ENCODE measurements at regions not wholly inside any gene's neighbourhood (a gene's known extent, or its start where the extent isn't known, plus 50 kb on each side); places are given as distances from the start of the nearest gene placed in this dataset.
"Not testable (repeated sequence)": the region's sequence is repeated elsewhere in the genome, so short reads cannot be mapped to it uniquely, and the experiment has no call there.

DNA sequence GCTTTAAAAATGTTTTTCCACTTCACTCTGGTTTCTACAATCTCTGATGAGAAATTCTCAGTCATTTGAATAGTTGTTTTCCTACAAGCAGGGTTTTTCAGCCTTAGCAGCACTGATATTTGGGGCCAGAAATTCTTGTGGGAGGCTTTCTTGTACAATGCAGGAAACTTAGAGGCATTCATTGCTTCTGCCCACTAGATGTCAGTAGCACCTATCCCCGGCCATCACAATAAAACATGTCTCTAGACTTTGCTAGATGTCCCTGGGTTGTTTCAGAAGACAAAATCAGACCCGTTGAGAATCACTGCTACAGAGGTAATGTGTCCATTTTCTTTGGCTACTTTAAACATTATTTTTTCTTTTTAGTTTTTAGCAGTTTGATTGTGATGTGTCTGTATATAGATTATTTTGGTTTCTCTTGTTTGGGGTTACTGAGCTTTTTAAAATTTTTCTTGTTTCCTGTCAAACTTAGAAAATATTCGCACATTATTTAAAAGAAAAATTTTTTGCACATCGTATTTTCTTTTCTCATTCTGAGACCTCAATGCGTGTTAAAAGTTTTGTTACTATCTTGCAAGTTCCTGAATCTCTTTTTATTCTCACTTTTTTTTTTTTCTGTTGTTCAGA, 60.8 kb upstream of the CCDC179 start:
- peak; percentile 26 to 34 for DNase-seq

DNA sequence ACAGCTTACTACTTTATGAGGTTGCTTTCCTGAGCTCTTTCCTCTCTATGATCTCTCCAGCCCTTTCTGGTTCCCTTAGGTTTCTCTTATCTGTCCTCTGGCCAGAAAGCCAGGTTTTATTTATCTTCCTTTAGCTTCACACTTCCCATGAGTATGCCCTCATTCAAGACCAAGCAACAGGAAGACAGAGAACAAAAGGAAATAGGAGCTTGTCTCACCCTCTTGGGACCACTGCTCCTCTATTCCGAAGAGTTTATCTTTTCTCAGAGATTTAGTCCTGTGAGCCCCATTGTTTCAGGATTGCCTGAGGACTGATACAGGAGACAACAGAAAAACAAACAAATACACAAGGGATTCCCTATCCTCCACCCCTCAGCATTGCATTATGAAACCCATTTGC, 62.4 kb upstream of the CCDC179 start:
- no peak for DNase-seq

DNA sequence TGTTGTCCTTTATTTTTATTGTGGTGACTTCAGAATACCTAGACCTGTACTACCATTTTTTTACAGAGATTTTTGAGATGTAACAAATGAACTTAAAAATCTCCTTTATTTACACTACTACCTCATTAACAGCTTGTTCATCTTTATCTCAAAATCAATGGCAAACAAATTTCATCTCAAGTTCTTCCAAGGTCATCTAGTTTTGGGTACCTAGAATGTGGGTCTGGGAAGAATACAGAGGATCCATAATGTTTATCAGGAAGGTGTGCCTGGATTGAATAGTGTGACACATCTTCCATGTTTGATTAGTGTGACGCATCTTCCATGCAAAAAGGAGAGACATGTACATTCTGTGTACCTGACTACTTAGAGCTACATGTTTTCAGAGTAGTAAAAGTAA, 63.3 kb upstream of the CCDC179 start:
- no peak for DNase-seq

DNA sequence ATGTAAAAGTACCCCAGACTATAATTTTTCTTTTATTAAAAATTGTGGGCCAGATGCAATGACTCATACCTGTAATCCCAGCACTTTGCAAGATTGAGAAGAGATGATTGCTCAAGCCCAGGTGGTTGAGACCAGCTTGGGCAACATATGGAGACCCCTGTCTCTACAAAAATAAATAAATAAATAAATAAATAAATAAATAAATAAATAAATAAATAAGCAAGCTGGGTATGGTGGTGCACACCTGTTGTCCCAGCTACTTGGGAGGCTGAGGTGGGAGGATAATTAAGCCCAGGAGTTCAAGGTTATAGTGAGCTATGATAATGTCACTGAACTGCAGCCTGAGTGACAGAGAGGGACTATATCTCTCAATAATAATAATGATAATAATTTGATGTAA, 66.1 kb upstream of the CCDC179 start:
- no peak for DNase-seq

DNA sequence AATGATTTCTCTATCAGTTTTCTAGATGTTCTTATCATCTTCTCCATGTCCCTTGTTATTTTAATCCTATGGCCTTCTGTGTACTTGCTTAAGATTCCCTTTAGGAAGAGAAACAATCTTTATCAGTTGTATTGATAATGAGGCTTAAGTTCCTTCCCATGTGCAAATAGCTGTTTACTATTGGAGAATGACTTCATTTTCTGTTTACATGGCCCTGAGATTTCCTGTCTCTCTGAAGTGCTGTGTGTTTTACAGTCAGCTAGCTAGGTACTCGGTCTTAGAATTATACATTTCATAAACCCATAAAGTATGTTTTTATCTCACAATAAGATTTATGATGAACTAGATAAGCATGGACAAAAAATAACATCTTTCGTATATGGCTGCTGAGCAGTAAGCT, 67.5 kb upstream of the CCDC179 start:
- no peak for DNase-seq

DNA sequence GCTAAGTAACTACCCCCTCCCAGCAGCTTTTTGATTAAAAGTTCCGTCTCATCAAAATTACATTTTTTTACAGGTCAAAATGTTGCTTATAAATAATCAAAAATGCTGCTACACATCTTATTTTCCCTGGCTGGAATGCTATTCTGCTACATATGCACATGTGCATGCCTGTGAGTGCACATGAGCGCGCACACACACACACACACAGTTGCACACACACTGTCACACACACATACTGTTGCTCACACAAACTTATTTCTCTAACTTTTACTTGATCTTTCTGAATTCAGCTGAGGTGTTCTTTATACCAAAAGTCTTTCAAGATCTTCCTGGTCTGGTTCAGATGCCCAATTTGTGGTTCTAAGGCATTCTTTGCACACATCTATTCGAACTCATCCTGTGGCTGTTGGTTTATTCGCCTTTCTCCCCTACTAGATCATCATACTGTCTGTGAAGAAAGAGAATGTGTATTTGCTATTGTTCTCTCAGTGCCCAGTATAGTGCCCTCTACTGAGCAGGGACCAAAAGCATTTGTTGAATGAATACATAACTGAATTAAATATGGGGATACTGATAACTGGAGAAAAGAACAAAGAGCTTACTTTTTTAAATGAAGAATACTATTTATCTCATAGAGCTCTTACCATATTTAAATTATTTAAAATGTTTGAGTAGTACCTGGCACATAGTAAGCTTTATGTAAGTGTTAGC, 68.1 kb upstream of the CCDC179 start:
- no peak for DNase-seq

DNA sequence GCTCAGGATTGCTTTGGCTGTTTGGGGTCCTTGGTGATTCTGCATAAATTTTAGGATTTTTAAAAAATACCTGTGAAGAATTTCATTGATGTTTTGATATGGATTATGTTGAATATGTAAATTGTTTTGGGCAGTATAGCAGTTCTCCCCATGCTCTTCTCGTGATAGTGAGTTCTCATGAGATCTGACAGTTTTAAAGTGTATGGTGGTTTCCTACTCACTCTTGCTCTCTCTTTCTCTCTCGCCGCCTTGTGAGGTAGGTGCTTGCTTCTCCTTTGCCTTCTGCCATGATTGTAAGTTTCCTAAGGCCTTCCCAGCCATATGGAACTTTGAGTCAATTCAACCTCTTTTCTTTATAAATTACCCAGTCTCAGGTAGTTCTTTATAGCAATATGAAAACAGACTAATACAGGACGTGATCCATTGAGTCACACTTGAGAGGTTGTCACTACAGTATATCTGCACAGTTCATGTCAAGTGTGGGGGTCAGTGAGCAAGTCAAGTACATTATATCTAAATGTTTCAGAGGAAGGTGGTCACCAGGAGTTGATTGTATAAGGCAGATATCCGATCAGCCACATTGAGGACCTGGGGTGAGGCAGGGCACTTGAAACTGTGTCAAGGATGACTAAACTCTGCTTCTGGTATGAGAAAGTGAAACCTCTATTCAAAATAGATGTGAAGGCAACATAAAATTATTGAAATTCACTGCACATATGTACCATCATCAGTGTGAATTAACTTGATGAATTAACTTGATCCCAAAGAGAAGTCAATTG, 70.7 kb upstream of the CCDC179 start:
- no peak for DNase-seq

DNA sequence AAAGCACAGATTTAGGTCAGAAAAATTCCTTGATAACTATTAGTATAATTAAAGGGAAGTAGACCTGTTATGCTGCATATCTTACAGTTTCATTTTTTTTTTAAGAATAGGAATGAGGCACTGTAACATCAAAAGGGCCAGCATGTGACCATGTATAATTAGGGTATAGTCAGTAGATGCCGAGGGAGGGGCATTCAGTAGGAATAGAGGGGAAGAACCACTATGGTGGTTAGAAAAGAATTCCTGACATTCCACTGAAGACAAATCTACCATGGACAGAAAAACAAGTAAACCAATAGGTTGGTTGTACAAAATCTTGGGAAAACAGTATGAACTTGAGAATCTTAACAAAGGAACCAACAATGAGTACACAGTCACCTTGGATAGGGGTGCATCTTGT, 78.4 kb upstream of the CCDC179 start:
- DNase-seq: no peak

DNA sequence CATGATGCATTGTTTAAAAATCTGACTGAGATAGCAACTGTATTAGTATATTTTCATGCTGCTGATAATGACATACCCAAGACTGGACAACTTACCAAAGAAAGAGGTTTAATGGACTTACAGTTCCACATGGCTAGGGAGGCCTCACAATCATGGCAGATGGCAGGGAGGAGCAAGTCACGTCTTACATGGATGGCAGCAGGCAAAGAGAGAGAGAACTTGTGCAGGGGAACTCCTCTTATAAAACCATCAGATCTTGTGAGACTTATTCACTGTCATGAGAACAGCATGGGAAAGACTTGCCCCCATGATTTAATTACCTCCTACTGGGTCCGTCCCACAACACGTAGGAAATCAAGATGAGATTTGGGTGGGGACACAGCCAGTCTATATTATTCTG, 81.3 kb upstream of the CCDC179 start:
- DNase-seq: not testable (repeated sequence)

DNA sequence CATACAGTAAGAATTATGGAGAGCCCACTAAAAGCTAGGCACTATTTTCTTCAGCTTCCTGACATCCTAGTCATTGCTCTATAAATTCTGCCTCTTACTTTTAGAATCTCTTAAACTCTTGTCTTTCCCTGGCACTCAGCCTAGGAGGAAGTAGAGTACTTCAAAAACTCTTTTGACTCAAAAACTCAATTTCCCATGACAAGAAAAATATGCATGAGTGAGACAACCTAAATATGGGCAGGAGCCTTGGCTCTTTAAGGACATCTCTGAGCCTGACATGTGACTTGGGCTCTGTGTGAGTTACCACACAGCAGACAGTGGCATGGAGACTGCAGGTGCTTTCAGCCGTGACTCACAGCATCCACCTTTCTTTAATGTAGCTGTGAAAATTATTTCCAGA, 97.5 kb upstream of the CCDC179 start:
- DNase-seq: peak in 1 of 2 donors; percentile 3

DNA sequence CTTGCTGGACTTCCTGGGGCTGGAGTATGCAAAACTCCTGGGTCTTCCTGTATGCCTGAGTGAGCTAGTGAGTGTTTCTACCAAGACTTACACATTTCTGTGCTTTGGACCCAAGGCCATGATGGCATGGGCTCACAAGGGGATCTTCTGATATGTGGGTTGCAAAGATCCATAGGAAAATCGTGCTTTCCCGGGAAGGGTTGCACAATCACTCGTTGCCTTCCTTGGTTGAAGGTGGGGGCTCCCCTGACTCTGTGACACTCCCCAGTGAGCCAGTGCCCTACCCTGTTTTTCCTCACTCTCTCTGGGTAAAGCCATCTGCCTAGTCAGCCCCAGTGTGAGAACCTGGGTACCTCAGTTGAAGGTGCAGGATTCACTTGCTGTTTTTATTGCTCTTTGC, 114.0 kb upstream of the CCDC179 start:
- DNase-seq: no peak

DNA sequence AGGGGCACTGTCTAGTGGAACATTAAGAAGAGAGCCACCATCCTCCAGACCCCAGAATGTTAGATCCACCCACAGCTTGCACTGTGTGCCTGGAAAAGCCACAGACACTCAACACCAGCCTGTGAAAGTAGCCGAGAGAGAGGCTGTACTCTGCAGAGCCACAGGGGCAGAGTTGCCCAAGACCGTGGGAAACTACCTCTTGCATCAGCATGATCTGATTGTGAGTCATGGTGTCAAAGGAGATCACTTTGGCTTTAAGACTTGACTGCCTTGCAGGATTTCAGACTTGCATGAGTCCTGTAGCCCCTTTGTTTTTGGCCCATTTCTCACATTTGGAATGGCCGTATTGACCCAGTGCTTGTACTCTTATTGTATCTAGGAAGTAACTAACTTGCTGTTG, 115.9 kb upstream of the CCDC179 start:
- DNase-seq: no peak

DNA sequence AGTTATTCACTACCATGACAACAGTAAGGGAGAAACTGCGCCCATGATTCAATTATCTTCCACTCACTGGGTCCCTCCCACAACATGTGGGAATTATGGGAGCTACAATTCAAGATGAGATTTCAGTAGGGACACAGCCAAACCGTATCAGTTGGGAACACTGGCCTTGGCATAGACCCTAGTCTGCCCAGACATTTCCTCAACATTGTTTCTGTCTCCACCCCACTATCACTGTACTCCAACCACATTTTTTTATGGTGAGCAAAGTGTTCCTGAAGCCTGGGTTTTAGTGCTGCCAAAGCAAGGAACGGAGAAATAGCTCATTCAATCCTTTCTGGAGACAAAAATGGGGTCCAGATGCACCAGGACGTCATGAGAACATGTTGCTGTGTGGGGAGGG, 122.6 kb upstream of the CCDC179 start:
- no peak for DNase-seq

DNA sequence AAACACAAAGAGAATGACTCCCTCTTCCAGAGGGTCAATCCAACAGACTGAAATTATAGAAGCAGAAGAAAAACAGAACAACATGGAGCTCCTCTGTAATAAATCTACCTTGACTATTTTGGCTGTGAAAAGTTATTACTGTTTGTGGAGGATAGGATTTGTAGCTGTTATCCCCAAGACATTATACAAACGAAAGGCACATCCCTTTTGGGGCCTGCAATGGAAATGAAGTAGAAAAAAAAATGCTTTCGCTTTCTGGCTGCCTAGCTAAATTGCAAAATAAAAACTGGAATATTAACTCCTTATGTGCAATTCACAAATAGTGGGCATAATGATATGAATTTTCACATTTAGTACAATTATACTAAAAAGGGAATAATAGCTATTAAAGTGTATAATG, 123.8 kb upstream of the CCDC179 start:
- DNase-seq: peak in 1 of 2 donors; percentile 1

DNA sequence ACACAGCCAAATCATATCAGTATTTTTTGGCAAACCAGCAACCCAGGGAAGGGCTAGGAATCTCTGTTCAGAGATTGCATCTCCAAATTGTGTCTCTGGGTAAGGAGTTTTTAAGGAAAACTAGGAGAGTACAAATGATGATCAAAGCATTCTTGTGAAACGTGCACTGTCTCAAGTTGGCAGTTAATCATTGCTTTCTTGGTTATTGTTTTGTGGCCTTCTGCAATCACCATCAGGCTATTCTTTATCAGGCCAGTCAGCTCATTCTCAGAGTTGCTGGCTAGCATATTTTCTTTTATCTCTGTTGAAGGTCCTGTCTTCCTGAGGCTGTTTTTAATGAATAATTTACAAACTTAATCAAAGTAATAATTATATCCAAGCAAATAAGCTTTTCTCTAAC, 129.1 kb upstream of the CCDC179 start:
- peak in 1 of 2 donors; percentile 6 for DNase-seq

DNA sequence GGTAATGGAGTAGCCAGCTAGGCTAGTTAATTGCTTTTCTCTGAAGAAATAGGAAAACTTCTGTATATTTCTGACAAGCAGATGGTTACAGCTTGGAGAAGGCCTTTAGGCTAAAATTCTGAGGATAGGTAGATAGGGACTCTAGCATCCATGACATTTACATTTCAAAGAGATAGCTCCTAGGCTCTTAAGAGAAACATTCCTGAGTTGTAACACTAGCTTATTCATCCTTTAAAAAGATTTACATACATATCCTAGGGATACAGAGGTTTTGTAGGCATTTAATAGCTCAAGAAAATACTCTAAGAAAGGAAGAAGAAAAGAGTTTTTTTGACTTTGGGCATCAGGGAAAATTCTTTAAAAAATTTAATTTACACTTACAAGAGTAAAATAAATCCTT, 130.9 kb upstream of the CCDC179 start:
- DNase-seq: no peak

DNA sequence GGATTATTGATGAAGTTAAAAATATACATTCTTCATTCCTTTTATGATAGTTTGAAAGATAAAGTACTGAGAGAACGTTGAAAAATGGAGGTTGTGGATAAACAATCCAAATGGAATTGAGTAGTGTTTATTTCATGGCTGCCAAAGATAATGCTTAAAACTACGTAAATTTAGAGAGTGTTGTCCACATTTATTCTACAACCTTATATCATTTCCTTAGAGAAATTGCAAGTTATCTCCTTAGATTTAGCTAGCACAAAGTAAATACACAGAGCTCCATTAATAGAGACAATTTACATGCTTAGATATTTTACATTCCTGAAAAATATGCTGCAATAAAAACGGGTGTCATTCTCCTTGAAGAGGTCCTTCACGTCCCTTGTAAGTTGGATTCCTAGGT, 146.5 kb upstream of the CCDC179 start:
- no peak for DNase-seq

DNA sequence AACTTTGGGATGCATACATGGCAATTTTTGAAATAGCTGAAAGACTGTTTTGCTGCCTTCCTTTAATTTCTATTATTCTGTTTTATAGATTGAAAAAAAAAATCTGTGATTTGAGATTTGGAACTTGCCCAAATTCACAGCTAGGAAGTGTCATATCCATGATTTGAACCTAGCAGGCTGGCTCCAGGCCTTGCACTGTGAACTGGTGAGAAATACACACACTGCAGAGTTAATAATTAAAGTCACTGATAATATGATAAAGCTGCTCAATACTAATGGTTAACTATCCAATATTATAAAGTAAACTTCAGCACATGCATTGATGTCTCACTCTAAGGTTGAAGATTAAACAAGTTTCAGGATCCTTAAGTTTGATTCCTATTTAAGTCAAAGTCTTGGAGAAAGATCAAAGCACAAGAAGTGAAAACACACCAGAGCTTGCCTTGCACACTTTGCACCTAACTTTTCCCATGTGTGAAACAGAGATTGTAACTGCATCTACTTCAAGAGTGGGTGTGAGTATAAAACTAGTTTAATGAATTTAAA, 150.6 kb upstream of the CCDC179 start:
- DNase-seq: no peak

DNA sequence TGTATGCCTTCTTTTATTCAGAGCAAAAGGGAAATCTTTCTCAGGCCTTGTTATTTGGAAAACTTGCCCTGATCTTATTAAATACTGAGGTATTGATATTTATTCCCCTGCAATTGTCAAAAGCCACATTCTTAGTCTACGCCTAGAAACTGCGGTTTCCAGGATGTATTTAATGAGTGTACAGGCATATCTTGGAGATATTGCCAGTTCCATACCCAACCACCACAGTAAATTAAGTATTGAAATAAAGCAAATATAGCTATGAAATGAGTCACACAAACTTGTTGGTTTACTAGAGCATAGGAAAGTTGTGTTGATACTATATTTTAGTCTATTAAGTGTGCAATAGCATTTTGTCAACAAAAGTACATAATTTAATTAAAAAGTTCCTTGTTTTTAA, 152.7 kb upstream of the CCDC179 start:
- DNase-seq: no peak

DNA sequence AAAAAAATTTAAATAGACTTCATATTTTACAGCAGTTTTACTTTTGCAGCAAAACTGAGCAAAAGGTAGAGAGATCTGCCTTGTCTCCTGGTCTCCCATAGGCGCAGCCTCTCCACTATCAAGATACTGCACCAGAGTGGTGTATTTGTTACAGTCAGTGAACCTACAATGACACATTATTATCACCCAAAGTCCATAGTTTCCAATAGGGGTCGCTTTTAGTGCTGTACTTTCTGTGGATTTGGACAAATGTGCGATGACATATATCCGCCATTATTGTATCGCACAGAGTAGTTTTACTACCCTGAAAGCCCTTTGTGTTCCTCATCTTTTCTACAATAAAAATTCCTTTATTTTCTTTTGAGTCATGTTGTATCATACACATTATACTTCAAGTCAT, 153.2 kb upstream of the CCDC179 start:
- no peak for DNase-seq

DNA sequence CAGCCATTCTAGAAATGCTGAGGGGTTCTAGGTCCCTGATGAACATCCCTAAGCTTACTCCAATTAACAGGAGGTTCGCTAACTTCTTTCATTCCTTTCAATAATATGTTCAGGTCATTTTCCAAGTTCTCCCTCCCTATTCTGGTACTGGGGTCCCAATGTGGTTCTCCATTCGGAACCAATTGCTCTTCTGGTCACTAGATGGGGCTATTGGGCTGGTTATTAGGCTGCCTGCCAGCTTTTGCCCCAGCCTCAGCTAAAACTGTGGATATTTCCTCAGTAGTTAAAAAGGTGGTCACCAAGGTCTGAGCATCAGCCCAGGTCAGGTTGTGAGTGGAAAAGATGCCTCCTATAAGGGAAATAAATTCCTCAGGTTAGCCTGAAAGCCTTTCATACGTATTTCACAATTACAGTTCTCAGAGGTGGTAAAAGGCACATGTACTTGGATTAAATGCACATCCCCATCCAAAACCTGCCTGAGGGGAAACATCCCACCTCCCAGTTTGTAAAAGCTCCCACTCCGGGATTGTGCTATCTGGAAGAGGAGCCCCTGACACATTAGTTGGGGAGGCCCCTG, 161.1 kb upstream of the CCDC179 start:
- DNase-seq: peak; percentile 18 to 45

DNA sequence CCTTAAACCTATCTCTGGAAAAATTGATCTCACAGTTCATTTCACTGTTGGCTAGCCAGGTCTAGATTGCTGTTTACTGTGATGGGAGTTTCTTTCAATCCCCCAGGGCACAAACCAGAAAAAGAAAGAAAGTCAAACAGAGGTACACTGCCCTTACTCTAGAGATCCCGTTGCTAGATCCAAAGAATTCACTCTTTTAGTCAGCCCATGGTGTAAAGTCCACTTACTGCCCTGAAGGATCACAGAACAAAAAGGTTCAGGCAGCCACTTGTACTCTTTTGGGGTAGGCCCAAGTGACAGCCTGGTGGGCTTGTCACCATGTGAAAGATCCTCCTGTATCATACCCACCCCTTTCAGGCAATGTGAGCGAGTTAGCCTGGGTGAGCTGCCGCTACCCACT, 162.6 kb upstream of the CCDC179 start:
- DNase-seq: no peak

DNA sequence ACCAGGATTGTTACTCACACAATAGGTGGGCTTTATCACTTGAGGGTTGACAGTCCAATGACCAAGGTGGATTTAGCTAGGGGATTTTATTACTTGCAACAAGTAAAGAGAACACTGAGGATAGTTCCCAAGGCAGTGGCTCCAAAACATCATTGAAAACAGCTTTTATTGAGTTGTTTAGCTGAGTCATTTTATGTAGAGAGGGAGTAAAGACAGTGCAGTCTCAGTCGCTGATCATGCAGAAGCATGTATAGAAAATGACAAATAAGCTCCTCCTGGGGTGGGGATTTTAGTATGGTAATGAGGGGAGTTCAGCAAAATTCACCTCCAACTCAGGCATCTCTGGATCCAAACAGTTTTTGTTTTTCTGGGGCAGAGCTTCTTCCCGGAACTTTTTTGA, 163.0 kb upstream of the CCDC179 start:
- DNase-seq: no peak
